ENCODE measurements at regions not wholly inside any gene's neighbourhood (a gene's known extent, or its start where the extent isn't known, plus 50 kb on each side); places are given as distances from the start of the nearest gene placed in this dataset.

DNA sequence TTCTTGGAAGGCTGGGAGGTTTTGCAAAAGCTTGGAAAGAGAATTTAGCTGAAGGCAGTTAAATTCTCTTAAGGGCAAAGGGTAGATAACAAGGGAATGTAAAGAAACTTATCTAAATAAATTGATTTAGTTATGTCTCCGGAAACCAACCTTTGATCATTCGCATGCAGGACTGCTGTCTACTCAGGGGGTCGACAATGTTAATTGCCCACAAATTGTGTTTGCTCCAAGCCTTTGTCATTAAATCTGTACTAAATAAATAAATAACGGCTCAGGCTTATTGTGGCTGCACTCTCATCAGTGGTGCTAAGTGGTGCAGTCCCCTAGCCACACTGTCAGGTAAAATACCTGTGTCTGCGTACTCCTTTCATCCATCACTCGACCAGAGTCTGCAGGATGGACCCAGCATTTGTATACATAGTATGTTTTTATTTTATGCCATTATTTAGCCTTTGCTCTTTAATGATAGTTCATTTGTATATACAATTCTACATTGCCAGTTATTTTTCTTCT lies 497.4 kb upstream of the RASGRP1 start:
- no peak overlapping the region for H3K4me3 ChIP-seq
- no peak for ATAC-seq (ENCODE audit: low FRiP score in 2 of 2)
- TF ChIP-seq, protein P1, sequence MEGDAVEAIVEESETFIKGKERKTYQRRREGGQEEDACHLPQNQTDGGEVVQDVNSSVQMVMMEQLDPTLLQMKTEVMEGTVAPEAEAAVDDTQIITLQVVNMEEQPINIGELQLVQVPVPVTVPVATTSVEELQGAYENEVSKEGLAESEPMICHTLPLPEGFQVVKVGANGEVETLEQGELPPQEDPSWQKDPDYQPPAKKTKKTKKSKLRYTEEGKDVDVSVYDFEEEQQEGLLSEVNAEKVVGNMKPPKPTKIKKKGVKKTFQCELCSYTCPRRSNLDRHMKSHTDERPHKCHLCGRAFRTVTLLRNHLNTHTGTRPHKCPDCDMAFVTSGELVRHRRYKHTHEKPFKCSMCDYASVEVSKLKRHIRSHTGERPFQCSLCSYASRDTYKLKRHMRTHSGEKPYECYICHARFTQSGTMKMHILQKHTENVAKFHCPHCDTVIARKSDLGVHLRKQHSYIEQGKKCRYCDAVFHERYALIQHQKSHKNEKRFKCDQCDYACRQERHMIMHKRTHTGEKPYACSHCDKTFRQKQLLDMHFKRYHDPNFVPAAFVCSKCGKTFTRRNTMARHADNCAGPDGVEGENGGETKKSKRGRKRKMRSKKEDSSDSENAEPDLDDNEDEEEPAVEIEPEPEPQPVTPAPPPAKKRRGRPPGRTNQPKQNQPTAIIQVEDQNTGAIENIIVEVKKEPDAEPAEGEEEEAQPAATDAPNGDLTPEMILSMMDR (IDR thresholded peaks at IDR 0.05): no peak
- TF ChIP-seq POLR2AphosphoS5 (IDR thresholded peaks at IDR 0.05) (no peak), EP300 (IDR thresholded peaks at IDR 0.05) (no peak), POLR2A (IDR thresholded peaks at IDR 0.05) (no peak)
- no peaks in the 10 kb centered on the region for H3K36me3 ChIP-seq
- WGBS, 2 donors: 69 to 78% methylated on average over 6 of the region's 6 CpGs
- H3K27me3 ChIP-seq: no peaks in the 10 kb centered on the region
- DNase-seq: no peak
- no peaks in the 10 kb centered on the region for H3K4me1 ChIP-seq
- no peaks in the 10 kb centered on the region for H3K9me3 ChIP-seq
- no peak overlapping the region for H3K27ac ChIP-seq

DNA sequence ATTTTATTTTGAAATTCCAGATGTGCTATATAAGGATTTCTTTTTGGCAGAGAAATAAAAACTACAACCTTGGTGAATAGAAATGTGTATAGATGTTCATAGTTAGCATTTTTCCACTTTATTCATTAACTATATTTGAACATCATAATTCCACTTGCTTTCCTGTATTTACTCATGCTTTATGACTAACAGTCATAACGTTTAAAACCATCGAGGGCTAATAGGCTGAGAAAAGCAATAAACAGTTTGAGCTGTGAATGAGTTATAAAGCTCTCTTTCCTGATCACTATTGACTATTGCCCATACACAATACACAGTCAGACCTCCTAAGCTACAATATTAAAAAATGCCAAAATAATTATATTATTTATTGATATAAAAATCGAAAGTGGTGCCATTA lies 502.1 kb upstream of the RASGRP1 start:
- Histone ChIP-seq H3K4me3 (no peak overlapping the region), H3K9me3 (no peaks in the 10 kb centered on the region), H3K36me3 (no peaks in the 10 kb centered on the region), H3K4me1 (no peaks in the 10 kb centered on the region), H3K27me3 (no peaks in the 10 kb centered on the region), H3K27ac (no peak overlapping the region)
- DNase-seq: no peak
- TF ChIP-seq, protein P1 (IDR thresholded peaks at IDR 0.05): no peak
- TF ChIP-seq EP300 (IDR thresholded peaks at IDR 0.05) (no peak), POLR2AphosphoS5 (IDR thresholded peaks at IDR 0.05) (no peak), POLR2A (IDR thresholded peaks at IDR 0.05) (no peak)
- no peak for ATAC-seq (ENCODE audit: low FRiP score in 2 of 2)
- WGBS, 2 donors: 58 to 67% methylated on average over 3 of the region's 3 CpGs

DNA sequence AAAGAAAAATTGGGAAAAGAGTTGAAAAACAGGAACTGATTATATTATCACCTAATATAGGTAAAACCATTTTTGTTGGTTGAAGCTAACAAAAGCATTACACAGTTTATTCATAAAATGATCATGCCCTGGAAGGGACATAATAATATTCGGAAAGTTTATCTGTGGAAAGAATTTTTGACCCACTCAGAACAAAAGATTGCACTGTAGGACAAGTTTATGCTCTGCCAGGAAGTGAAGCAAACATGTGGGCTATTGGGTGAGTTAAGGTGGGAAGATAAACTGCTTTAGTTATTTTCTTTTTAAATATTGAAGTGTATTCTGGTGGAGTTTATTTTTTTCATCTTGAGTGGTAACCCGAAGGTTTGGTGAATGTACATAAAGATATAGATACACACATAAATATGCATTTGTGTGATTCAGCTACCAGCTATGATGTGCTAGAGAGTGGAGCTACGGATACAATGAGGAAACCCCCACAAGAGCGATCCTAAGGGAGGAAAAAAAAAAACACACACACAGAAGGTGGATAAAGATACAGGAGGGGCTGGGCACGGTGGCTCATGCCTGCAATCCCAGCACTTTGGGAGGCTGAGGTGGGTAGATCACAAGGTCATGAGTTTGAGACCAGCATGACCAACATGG lies 506.4 kb upstream of the THBS1 start:
- TF ChIP-seq EP300 (IDR thresholded peaks at IDR 0.05): no peak
- TF ChIP-seq POLR2AphosphoS5 (IDR thresholded peaks at IDR 0.05): no peak
- TF ChIP-seq POLR2A (IDR thresholded peaks at IDR 0.05): no peak
- TF ChIP-seq, protein P1 (IDR thresholded peaks at IDR 0.05): no peak
- H3K27me3 ChIP-seq: no peaks in the 10 kb centered on the region
- no peak overlapping the region for H3K4me3 ChIP-seq
- WGBS, 2 donors: 74 to 79% methylated on average over 5 of the region's 5 CpGs
- no peaks in the 10 kb centered on the region for H3K36me3 ChIP-seq
- H3K9me3 ChIP-seq: no peaks in the 10 kb centered on the region
- ATAC-seq (ENCODE audit: low FRiP score in 2 of 2) (no peak), DNase-seq (no peak)
- H3K4me1 ChIP-seq: no peaks in the 10 kb centered on the region
- H3K27ac ChIP-seq: no peak overlapping the region

DNA sequence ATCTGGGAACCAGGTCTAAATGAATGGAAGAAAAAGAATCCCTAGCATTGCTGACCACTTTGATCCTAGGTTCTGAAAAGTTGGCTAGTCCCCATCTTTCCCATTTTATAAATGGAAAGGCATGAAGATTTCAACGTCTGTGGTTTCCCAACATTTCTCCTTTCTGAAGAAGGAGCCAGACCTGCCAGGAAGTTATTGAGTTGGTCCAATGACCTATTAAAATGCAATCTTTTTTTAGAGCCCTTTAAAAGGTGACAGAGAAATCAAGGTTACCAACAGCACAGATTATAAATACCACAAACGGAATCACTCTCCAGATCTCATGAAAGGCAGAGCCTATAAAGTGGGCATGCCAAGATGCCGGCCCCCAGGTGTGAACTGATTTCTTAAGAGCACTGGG lies 505.6 kb upstream of the THBS1 start:
- DNase-seq (no peak), ATAC-seq (ENCODE audit: low FRiP score in 2 of 2) (no peak)
- Histone ChIP-seq H3K27ac (no peak overlapping the region), H3K4me1 (no peaks in the 10 kb centered on the region), H3K27me3 (no peaks in the 10 kb centered on the region), H3K9me3 (no peaks in the 10 kb centered on the region), H3K4me3 (no peak overlapping the region), H3K36me3 (no peaks in the 10 kb centered on the region)
- 62 to 64% methylated on average over 3 of the region's 3 CpGs for WGBS, 2 donors
- no peak for TF ChIP-seq POLR2AphosphoS5 (IDR thresholded peaks at IDR 0.05)
- no peak for TF ChIP-seq EP300 (IDR thresholded peaks at IDR 0.05)
- TF ChIP-seq, protein P1 (IDR thresholded peaks at IDR 0.05): no peak
- TF ChIP-seq POLR2A (IDR thresholded peaks at IDR 0.05): no peak

DNA sequence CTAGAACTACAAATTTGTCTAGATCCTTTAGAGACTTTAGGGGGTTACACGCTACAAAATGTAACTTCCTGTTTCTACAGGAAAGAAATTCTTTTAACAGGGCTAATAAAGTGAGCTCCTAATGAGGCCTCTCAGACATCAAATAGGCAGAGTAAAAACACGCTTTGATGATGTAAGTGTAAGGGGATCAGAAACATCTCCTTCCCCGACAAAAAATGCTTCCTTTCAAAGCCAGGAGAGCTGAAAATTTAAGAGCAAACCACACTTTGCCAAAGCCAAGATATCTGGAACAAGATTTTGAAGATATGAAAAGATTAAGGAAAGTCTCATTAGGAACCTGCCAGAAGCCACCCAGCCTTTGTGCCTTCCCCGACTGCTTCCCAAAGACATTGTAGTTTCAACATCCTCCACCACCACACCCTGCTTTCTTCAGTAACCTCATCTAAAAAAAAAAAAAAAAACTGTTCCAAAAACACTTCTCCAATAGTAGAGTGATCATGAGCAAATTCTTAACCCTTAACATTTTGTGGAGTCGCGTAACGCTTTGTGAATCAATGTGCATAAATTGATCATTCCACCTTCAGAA lies 505.0 kb upstream of the THBS1 start:
- peak in 1 of 2 donors; percentile 67 for ATAC-seq (ENCODE audit: low FRiP score in 2 of 2)
- no peaks in the 10 kb centered on the region for H3K9me3 ChIP-seq
- H3K36me3 ChIP-seq: no peaks in the 10 kb centered on the region
- TF ChIP-seq EP300 (IDR thresholded peaks at IDR 0.05) (no peak), POLR2A (IDR thresholded peaks at IDR 0.05) (no peak), POLR2AphosphoS5 (IDR thresholded peaks at IDR 0.05) (no peak)
- TF ChIP-seq, protein P1 (IDR thresholded peaks at IDR 0.05): no peak
- no peak overlapping the region for H3K27ac ChIP-seq
- DNase-seq: no peak
- H3K4me3 ChIP-seq: no peak overlapping the region
- WGBS, 2 donors: 59 to 78% methylated on average over 7 of the region's 7 CpGs
- H3K27me3 ChIP-seq: no peaks in the 10 kb centered on the region
- H3K4me1 ChIP-seq: no peaks in the 10 kb centered on the region
